Gastrocnemius medialis (tissue), 4 donors: ENCODE measurements at regions not wholly inside any gene's neighbourhood (a gene's known extent, or its start where the extent isn't known, plus 50 kb on each side); places are given as distances from the start of the nearest gene placed in this dataset.

Source experiments
- ATAC-seq, 2 donors: fragments of 150-250 bp; one replicate each; pipeline ENCODE4 v1.9.1; 2016
- DNase-seq, 2 donors: peaks; one replicate each; pipeline ENCODE4 v3.0.0-alpha.2; 2019
- H3K27ac ChIP-seq, 4 donors: fragments of 200-600 bp; sonication (generic); 1 replicate in 1 of 4; 2 replicates in 3 of 4; pipeline ENCODE4 v1.5.1; 2016 to 2018; ENCODE audit warnings: mild to moderate bottlenecking in 2 of 4, moderate library complexity in 1 of 4
- H3K27me3 ChIP-seq, 3 donors: fragments of 200-600 bp; sonication (generic) in 2 of 3; 1 replicate in 1 of 3; 2 replicates in 2 of 3; pipeline versions ENCODE4 v1.5.1 to v1.6.0; 2016 to 2019; ENCODE audit warnings: mild to moderate bottlenecking in 1 of 3, moderate library complexity in 1 of 3
- H3K36me3 ChIP-seq, 2 donors: fragments of 200-600 bp; sonication (generic) in 1 of 2; one replicate each; pipeline ENCODE4 v1.5.1; 2017 to 2018
- H3K4me1 ChIP-seq, 2 donors: fragments of 200-600 bp; sonication (generic) in 1 of 2; one replicate each; pipeline ENCODE4 v1.5.1; 2016 to 2017; ENCODE audit warnings: mild to moderate bottlenecking in 2 of 2
- H3K4me3 ChIP-seq, 4 donors: fragments of 200-600 bp; sonication (generic) in 3 of 4; 1 replicate in 1 of 4; 2 replicates in 3 of 4; pipeline ENCODE4 v1.5.1; 2016 to 2019; ENCODE audit warnings: mild to moderate bottlenecking in 2 of 4
- H3K9me3 ChIP-seq, 3 donors: fragments of 200-600 bp; sonication (generic) in 2 of 3; 1 replicate in 1 of 3; 2 replicates in 2 of 3; pipeline ENCODE4 v1.5.1; 2016 to 2019
- CTCF ChIP-seq, 5 experiments: fragments of 450-650 bp in 3 of 5; fragments of 200-600 bp in 2 of 5; sonication (generic) in 2 of 5; IDR thresholded peaks in 4 of 5; conservative IDR thresholded peaks in 1 of 5; 1 replicate in 4 of 5; 2 replicates in 1 of 5; pipeline ENCODE4 v1.5.1; 2016 to 2019; ENCODE audit warnings: antibody characterized with exemption in 5 of 5, mild to moderate bottlenecking in 3 of 5, moderate library complexity in 3 of 5
- POLR2A ChIP-seq, 2 donors: fragments of 450-650 bp; IDR thresholded peaks; one replicate each; pipeline ENCODE4 v1.6.1; 2017; ENCODE audit warnings: antibody characterized with exemption in 2 of 2, mild to moderate bottlenecking in 2 of 2, moderate library complexity in 2 of 2
- in situ Hi-C, 4 donors: fragments of 200-750 bp; cut with MboI; loops; one replicate each; pipeline versions ENCODE4 v1.15.0 to v1.8.0; 2017; ENCODE audit warnings: low sequenced_read_pairs in 4 of 4
- intact Hi-C: fragments of 100-400 bp; cut with DNase I; formaldehyde crosslinking; loops from one replicate; pipeline ENCODE4 v1.15.1; 2023; ENCODE audit warnings: low total_unique reads

GRCh38 chr9:16044579-16044881, 491.7 kb downstream of the CCDC171 start:
- no peaks in the 10 kb centered on the region for H3K4me1 ChIP-seq
- no peaks in the 10 kb centered on the region for H3K27me3 ChIP-seq
- in situ Hi-C loops (no loop called here), intact Hi-C loops (no loop called here)
- H3K4me3 ChIP-seq: no peak overlapping the region
- no peak overlapping the region for H3K27ac ChIP-seq
- no peak for ATAC-seq
- no peak for DNase-seq
- H3K36me3 ChIP-seq: no peaks in the 10 kb centered on the region
- H3K9me3 ChIP-seq: no peaks in the 10 kb centered on the region
- TF ChIP-seq CTCF (IDR thresholded peaks at IDR 0.05 in 4 of 5, conservative IDR thresholded peaks at IDR 0.05 in 1 of 5) (no peak), POLR2A (IDR thresholded peaks at IDR 0.05) (no peak)

- intact Hi-C loops (no loop called here), in situ Hi-C loops (no loop called here)
- DNase-seq: no peak
- no peaks in the 10 kb centered on the region for H3K9me3 ChIP-seq
- no peaks in the 10 kb centered on the region for H3K4me1 ChIP-seq
- no peak for TF ChIP-seq POLR2A (IDR thresholded peaks at IDR 0.05)
- no peak for TF ChIP-seq CTCF (IDR thresholded peaks at IDR 0.05 in 4 of 5, conservative IDR thresholded peaks at IDR 0.05 in 1 of 5)
- no peaks in the 10 kb centered on the region for H3K27me3 ChIP-seq
- no peak for ATAC-seq
- H3K36me3 ChIP-seq: no peaks in the 10 kb centered on the region
- no peak overlapping the region for H3K27ac ChIP-seq
- no peak overlapping the region for H3K4me3 ChIP-seq
These were observed 492.9 kb downstream of the CCDC171 start for GRCh38 chr9:16045651-16046280.

- TF ChIP-seq CTCF (IDR thresholded peaks at IDR 0.05 in 4 of 5, conservative IDR thresholded peaks at IDR 0.05 in 1 of 5) (no peak), POLR2A (IDR thresholded peaks at IDR 0.05) (no peak)
- Histone ChIP-seq H3K36me3 (no peaks in the 10 kb centered on the region), H3K9me3 (no peaks in the 10 kb centered on the region), H3K4me3 (no peak overlapping the region), H3K4me1 (no peaks in the 10 kb centered on the region), H3K27ac (no peak overlapping the region), H3K27me3 (no peaks in the 10 kb centered on the region)
- ATAC-seq (no peak), DNase-seq (no peak)
- in situ Hi-C loops (no loop called here), intact Hi-C loops (no loop called here)
These were observed 493.9 kb downstream of the CCDC171 start for GRCh38 chr9:16046713-16047112.

GRCh38 chr9:16048129-16048528, 495.3 kb downstream of the CCDC171 start:
- no peak for ATAC-seq
- H3K27ac ChIP-seq: no peak overlapping the region
- H3K9me3 ChIP-seq: no peaks in the 10 kb centered on the region
- no peak for DNase-seq
- in situ Hi-C loops (no loop called here), intact Hi-C loops (no loop called here)
- H3K4me3 ChIP-seq: no peak overlapping the region
- no peaks in the 10 kb centered on the region for H3K36me3 ChIP-seq
- no peak for TF ChIP-seq CTCF (IDR thresholded peaks at IDR 0.05 in 4 of 5, conservative IDR thresholded peaks at IDR 0.05 in 1 of 5)
- no peak for TF ChIP-seq POLR2A (IDR thresholded peaks at IDR 0.05)
- no peaks in the 10 kb centered on the region for H3K4me1 ChIP-seq
- no peaks in the 10 kb centered on the region for H3K27me3 ChIP-seq

GRCh38 chr9:16052146-16052545, 499.3 kb downstream of the CCDC171 start:
- no peak for ATAC-seq
- Histone ChIP-seq H3K4me3 (no peak overlapping the region), H3K36me3 (no peaks in the 10 kb centered on the region), H3K27me3 (no peaks in the 10 kb centered on the region), H3K27ac (no peak overlapping the region), H3K4me1 (no peaks in the 10 kb centered on the region), H3K9me3 (no peaks in the 10 kb centered on the region)
- no peak for DNase-seq
- TF ChIP-seq POLR2A (IDR thresholded peaks at IDR 0.05) (no peak), CTCF (IDR thresholded peaks at IDR 0.05 in 4 of 5, conservative IDR thresholded peaks at IDR 0.05 in 1 of 5) (no peak)
- intact Hi-C loops: no loop called here
- in situ Hi-C loops: no loop called here
